Coronary artery (tissue), 2 donors: ENCODE measurements at regions not wholly inside any gene's neighbourhood (a gene's known extent, or its start where the extent isn't known, plus 50 kb on each side); places are given as distances from the start of the nearest gene placed in this dataset.
"Not testable (repeated sequence)": the region's sequence is repeated elsewhere in the genome, so short reads cannot be mapped to it uniquely, and the experiment has no call there.

Experiments
- DNase-seq: peaks from one replicate; pipeline ENCODE4 v3.0.0-alpha.2; 2017; ENCODE audit warnings: low spot score
- H3K27ac ChIP-seq, 2 donors: fragments of 200-600 bp; sonication (generic); one replicate each; pipeline ENCODE4 v1.5.1; 2016 to 2019
- H3K4me3 ChIP-seq: fragments of 200-600 bp; sonication (generic); 2 replicates; pipeline ENCODE4 v1.5.1; 2016; ENCODE audit warnings: mild to moderate bottlenecking, moderate library complexity
- TF ChIP-seq, protein P1 (sequence below): fragments of 200-600 bp; sonication (generic); IDR thresholded peaks from one replicate; pipeline ENCODE4 v1.5.1; 2019; ENCODE audit warnings: antibody characterized with exemption

DNA sequence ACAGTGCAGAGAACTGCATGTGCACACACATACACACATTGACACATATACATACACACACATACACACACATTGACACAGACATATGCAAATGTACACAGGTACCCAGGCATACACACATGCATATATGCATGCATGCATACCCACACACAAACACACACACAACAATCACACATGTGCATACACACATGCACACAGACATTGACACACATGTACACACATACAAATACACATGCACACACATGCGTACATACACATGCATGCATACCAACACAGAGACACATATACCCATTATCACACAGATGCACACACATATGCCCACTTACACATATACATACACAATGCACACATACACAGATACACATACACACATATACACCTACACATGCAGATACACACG lies 299.6 kb upstream of the ADCY2 start:
- Histone ChIP-seq H3K4me3 (no peak overlapping the region), H3K27ac (no peak overlapping the region)
- DNase-seq: no peak
- TF ChIP-seq, protein P1, sequence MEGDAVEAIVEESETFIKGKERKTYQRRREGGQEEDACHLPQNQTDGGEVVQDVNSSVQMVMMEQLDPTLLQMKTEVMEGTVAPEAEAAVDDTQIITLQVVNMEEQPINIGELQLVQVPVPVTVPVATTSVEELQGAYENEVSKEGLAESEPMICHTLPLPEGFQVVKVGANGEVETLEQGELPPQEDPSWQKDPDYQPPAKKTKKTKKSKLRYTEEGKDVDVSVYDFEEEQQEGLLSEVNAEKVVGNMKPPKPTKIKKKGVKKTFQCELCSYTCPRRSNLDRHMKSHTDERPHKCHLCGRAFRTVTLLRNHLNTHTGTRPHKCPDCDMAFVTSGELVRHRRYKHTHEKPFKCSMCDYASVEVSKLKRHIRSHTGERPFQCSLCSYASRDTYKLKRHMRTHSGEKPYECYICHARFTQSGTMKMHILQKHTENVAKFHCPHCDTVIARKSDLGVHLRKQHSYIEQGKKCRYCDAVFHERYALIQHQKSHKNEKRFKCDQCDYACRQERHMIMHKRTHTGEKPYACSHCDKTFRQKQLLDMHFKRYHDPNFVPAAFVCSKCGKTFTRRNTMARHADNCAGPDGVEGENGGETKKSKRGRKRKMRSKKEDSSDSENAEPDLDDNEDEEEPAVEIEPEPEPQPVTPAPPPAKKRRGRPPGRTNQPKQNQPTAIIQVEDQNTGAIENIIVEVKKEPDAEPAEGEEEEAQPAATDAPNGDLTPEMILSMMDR: no peak

DNA sequence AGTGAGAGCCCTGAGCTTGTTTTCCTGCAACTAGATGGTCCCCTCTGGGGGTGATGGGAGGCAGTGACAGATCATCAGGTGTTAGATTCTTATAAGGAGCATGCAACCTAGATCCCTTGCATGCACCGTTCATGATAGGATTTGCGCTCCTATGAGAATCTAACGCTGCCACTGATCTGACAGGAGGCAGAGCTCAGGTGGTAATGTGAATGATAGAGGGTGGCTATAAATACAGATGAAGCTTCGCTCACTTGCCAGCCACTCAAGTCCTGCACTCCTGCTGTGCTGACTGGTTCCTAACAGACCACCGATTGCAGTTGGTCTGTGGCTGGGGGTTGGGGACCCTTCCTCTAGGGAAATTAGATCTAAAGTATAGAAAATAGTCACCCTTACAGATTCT lies 290.6 kb upstream of the ADCY2 start:
- no peak for DNase-seq
- Histone ChIP-seq H3K27ac (no peak overlapping the region), H3K4me3 (no peak overlapping the region)
- TF ChIP-seq, protein P1: no peak

DNA sequence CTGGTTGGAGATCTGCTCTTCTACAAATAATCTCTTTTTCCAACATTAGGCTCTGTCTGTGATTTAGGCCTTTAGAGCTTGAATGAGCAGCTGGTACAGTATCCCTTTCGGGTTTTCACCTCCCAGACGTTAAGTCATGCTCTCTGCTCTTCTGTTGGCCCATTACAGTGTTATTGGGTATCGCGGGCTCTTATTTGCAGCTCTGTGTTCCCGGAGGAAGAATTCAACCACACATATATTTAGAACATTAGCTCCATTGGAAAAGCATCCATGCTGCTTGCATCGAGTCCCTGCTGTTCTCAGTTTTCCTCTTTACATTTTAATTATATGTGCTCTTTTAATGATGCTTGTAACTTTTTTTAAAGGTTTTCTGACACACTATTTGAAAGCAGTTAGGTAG lies 278.0 kb upstream of the ADCY2 start:
- no peak for DNase-seq
- no peak overlapping the region for H3K27ac ChIP-seq
- no peak overlapping the region for H3K4me3 ChIP-seq
- TF ChIP-seq, protein P1: no peak

DNA sequence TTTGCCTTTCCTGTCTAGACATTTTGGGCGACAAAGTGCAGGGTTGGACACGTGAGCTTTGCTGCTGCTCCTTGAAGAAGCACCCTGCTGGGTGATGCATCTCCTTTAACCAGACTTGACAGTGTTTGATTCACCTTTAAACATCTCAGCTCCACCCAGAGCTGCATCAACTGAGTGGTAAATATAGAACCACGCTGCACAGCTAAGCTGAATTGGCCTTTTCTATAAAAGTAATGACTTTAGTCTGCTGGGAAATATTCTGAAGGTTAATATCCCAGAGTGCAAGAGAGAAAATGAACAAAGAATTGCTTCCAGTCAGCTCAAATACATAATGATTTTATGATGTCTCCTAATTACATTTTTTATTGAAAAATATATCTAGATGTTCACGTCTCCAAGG lies 264.3 kb upstream of the ADCY2 start:
- H3K4me3 ChIP-seq: no peak overlapping the region
- no peak overlapping the region for H3K27ac ChIP-seq
- TF ChIP-seq, protein P1: no peak
- no peak for DNase-seq

DNA sequence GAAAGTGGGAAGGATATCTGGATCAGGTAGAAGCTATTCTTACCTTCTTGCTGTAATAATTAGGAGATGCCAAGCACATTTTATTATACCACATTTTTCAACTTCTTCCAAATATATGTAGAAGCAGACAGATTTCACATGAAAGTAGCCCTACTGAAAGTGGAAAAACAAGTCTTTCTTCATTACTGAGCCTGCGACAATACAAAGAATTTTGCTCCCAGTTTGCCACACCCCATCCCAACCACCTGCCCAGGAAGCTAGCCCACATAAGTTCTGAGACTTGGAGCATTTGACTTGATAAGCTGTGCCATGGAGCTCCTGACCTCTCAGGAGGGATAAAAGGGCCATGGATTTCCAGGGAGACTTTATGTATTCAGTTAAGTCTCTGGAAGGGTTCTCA lies 249.1 kb upstream of the ADCY2 start:
- TF ChIP-seq, protein P1: no peak
- DNase-seq: no peak
- Histone ChIP-seq H3K4me3 (no peak overlapping the region), H3K27ac (no peak overlapping the region)

DNA sequence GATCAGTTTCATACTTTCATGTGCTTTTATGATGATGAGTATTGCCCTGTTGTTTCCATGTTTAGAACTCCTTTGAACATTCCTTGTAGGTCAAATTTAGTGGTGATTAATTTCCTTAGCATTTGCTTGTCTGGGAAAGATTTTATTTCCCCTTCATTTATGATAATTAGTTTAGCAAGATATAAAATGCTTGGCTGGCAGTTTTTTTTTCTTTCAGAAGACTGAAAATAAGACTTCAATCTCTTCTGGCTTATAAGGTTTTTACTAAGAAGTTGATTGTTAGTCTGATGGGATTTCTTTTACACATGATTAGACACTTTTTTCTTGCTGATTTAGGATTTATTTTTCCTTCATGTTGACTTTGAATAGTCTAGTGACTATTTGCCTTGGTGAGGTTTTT lies 238.9 kb upstream of the ADCY2 start:
- TF ChIP-seq, protein P1: no peak
- no peak overlapping the region for H3K4me3 ChIP-seq
- no peak overlapping the region for H3K27ac ChIP-seq
- no peak for DNase-seq

DNA sequence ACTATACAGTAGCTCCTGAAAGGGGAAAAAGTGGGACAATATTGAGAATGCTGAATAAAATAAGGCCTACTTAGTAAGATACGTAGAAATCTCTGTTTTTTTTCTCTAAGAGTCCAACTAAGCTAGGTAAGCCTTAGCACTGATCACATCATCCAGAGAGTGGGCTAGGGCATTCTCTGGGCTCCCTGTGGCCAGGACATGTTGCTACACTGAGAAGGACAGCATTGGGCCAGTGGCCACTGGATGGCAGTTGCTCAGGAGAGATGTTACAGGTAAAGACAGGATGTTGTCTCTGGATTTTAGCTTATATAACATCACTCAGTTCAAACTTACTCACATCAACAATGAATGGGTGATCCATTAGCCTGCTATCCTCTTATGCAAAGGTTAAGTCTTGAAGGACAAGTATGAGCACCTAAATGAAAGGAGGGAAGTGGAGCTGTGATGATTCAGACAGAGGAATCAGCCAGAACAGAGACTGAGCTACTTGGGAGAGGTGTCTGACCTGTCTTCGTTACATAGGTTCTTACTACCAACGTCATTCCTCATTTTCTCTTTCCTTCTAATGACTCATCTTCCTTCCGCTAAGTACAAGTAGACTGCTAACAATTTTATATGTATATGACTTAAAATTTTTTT lies 226.6 kb upstream of the ADCY2 start:
- TF ChIP-seq, protein P1: no peak
- H3K4me3 ChIP-seq: no peak overlapping the region

DNA sequence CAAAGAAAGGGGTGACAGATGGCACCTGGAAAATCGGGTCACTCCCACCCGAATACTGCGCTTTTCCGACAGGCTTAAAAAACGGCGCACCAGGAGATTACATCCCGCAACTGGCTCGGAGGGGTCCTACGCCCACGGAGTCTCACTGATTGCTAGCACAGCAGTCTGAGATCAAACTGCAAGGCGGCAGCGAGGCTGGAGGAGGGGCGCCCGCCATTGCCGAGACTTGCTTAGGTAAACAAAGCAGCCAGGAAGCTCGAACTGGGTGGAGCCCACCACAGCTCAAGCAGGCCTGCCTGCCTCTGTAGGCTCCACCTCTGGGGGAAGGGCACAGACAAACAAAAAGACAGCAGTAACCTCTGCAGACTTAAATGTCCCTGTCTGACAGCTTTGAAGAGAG lies 225.2 kb upstream of the ADCY2 start:
- not testable (repeated sequence) for H3K4me3 ChIP-seq, DNase-seq, H3K27ac ChIP-seq

More for the DNA sequence above, 226.6 kb upstream of the ADCY2 start:
- no peak for DNase-seq
- no peak overlapping the region for H3K27ac ChIP-seq
